ENCODE measurements at regions not wholly inside any gene's neighbourhood (a gene's known extent, or its start where the extent isn't known, plus 50 kb on each side); places are given as distances from the start of the nearest gene placed in this dataset.

- H3K4me3 ChIP-seq (ENCODE audit: low read depth, low read length), result no peak overlapping the region
Observed at GRCh38 chr1:73953586-73953985, 244.4 kb downstream of the LRRIQ3 start.

GRCh38 chr1:73953186-73953585 is 244.8 kb downstream of the LRRIQ3 start:
- no peak overlapping the region for H3K4me3 ChIP-seq (ENCODE audit: low read depth, low read length)

GRCh38 chr1:73948055-73948454 is 249.9 kb downstream of the LRRIQ3 start:
- H3K4me3 ChIP-seq (ENCODE audit: low read depth, low read length), result no peak overlapping the region

GRCh38 chr1:73947009-73947408 is 251.0 kb downstream of the LRRIQ3 start:
- H3K4me3 ChIP-seq (ENCODE audit: low read depth, low read length), result no peak overlapping the region

DNA sequence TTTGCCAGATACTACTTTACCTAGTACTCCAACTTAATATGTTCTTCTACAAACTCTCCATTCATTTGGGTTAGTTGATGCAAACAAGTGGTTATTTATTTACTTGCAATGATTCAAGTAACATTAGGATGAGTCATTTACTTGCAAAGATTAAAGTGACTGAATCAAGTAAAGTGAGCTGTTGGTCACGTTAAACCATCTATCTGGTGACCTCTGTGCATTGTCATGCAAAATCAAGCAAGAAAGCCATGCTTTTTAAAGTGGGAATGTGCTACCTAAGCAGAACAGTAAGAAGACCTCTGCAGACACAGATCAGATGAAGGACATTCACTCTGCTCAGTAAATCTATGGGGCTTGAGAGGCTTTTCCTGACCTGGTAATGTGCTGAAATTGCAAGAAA is 254.7 kb downstream of the LRRIQ3 start:
- no peak overlapping the region for H3K4me3 ChIP-seq (ENCODE audit: low read depth, low read length)

- H3K4me3 ChIP-seq (ENCODE audit: low read depth, low read length), result no peak overlapping the region
Observed at GRCh38 chr1:73930293-73930692, 267.7 kb downstream of the LRRIQ3 start.

GRCh38 chr1:73914951-73915350 is 283.0 kb downstream of the LRRIQ3 start:
- H3K4me3 ChIP-seq (ENCODE audit: low read depth, low read length), result no peak overlapping the region

GRCh38 chr1:73913025-73913424 is 285.0 kb downstream of the LRRIQ3 start:
- no peak overlapping the region for H3K4me3 ChIP-seq (ENCODE audit: low read depth, low read length)

- no peak overlapping the region for H3K4me3 ChIP-seq (ENCODE audit: low read depth, low read length)
Observed at GRCh38 chr1:73911849-73912248, 286.1 kb downstream of the LRRIQ3 start.

GRCh38 chr1:73910466-73910865 is 287.5 kb downstream of the LRRIQ3 start:
- no peak overlapping the region for H3K4me3 ChIP-seq (ENCODE audit: low read depth, low read length)

GRCh38 chr1:73910062-73910461 is 287.9 kb downstream of the LRRIQ3 start:
- no peak overlapping the region for H3K4me3 ChIP-seq (ENCODE audit: low read depth, low read length)

- H3K4me3 ChIP-seq (ENCODE audit: low read depth, low read length), result no peak overlapping the region
Observed at GRCh38 chr1:73909043-73909562, 288.9 kb downstream of the LRRIQ3 start.

DNA sequence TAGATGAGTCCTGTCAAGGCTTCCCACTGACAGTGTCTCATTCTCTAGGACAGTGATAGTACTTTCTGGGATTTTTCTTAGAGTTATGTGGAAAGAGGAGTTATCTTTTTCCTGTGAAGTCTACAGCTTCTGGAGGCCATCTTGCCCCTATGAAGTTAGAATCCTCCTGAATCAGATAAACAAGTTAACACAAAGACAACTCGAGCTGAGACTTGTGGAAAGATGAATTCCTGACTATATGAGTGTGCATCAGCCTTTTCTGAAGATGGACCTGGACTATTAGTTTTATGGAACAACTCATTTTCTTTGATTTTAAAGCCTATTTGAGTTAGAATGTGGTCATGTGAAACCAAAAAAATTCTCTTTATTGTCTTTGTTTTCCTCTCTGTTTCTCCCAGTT is 290.9 kb downstream of the LRRIQ3 start:
- no peak overlapping the region for H3K4me3 ChIP-seq (ENCODE audit: low read depth, low read length)

GRCh38 chr1:73903092-73903491 is 294.9 kb downstream of the LRRIQ3 start:
- H3K4me3 ChIP-seq (ENCODE audit: low read depth, low read length), result no peak overlapping the region

GRCh38 chr1:73901738-73902137 is 296.2 kb downstream of the LRRIQ3 start:
- no peak overlapping the region for H3K4me3 ChIP-seq (ENCODE audit: low read depth, low read length)

DNA sequence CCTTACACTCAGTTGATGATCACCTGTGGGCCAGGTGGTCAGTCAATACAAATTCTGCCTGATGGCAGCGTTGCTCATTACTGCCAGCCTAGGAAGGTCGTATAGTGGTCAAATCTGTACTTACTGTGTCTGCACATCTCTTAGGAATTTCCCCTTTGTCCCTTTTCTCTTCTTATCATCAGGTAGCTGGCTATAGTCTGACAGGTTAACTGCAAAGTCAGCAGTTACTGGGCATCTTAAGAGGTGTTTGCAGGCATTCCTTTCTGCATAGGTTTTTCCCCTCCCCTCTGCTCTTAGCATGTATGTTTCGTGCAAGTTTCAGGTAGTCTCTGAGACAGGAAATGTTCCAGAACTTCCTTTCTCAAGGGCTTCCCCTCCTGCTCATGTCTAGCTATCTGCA is 298.7 kb downstream of the LRRIQ3 start:
- H3K4me3 ChIP-seq (ENCODE audit: low read depth, low read length), result no peak overlapping the region

GRCh38 chr1:73898540-73898939 is 299.4 kb downstream of the LRRIQ3 start:
- H3K4me3 ChIP-seq (ENCODE audit: low read depth, low read length), result no peak overlapping the region

GRCh38 chr1:73887412-73887811 is 310.6 kb downstream of the LRRIQ3 start:
- H3K4me3 ChIP-seq (ENCODE audit: low read depth, low read length), result no peak overlapping the region

DNA sequence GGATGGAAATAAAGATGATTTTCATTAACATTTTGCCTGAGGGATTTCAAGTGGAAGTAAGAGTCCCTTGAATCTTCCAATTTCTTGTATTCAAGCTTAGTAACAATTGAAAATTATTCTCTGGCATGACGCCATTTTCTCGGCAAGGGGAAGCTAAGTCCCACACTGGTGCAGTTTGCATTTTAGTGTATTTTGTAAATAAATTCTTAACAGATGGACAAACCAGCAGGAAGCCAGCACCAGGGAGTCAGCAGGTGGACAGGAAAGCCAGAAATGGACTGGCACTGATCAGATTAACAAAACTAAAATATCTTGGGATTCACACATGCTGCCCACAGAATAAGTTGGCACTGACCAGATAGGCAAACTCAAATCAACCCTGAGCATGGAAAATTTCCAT is 311.3 kb downstream of the LRRIQ3 start:
- H3K4me3 ChIP-seq (ENCODE audit: low read depth, low read length), result no peak overlapping the region

DNA sequence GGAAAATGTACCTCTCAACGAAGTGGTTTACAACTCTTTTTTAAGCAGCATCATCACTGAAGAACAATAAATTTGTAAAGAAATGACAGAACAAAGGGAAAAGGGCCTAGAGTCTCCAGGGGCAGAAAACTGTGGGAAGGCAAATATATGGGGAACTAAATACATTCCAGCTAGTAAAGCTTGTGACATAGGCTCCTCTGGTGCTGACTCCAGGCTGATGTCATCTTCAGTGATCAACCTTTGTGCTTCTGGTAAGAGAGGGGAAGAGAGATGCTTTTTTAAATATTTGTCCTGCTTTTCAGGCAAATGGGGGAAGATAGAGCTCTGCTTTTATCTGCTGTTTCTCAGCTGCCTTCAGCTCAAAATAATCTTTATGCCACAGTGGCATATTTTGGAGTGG is 323.2 kb downstream of the LRRIQ3 start:
- no peak overlapping the region for H3K4me3 ChIP-seq (ENCODE audit: low read depth, low read length)

DNA sequence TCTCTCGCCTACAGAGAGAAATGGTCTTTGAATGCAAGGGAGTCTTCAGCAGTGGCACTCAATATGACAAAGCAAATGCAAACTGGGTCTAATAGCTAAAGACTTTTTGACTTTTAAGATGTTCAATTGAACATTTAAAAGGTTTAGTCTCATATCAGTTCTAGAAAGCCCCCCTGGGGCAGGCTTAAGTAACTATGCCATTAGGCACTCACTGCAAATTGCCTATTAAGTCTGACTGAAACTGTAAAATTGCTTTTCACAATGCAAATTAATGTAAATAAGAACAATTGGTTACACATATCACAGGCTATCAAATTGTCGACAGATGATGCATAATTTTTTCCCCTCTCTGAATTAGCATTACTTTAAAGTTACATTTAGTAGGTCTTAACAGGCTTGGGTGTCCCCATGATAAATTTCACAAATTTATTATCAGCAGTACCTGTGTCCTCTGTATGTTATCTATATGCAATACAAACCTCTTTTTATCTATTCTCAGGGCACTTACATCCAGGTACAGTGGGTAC is 329.1 kb downstream of the LRRIQ3 start:
- H3K4me3 ChIP-seq (ENCODE audit: low read depth, low read length), result no peak overlapping the region

GRCh38 chr1:73862355-73862754 is 335.6 kb downstream of the LRRIQ3 start:
- no peak overlapping the region for H3K4me3 ChIP-seq (ENCODE audit: low read depth, low read length)

DNA sequence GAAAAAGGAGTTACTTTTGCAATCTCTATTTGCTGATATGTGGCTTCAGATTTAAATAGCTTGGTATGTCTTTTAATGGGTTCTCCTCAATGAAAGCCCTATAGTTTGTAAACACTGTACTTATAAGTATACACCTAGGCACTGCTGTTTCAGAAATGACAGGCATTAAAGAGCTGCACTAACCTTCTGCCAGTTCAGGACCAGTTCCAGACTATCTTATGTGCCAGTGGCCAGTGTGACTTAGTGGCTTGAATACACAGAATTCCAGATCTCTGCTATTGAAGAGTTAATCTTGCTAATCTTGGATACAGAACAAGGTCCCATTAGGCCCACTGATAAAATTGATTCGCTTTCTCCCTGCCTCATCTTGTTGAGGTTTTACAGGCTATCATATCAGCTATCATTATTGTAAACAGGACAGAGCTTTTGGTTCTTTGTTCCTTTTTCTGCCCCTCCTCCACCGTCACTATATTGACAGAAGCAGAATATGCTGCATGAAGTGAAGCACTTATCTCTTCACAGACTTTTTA is 337.5 kb downstream of the LRRIQ3 start:
- no peak overlapping the region for H3K4me3 ChIP-seq (ENCODE audit: low read depth, low read length)

Data from iPS-11a (cell line).